ENCODE measurements at regions not wholly inside any gene's neighbourhood (a gene's known extent, or its start where the extent isn't known, plus 50 kb on each side); places are given as distances from the start of the nearest gene placed in this dataset.
A peak's percentile ranks its signal among the peaks of the same experiment; 100 is the strongest.

GRCh38 chr3:152976239-152976638 lies 141.3 kb downstream of the P2RY1 start:
- no peaks in the 10 kb centered on the region for H3K27me3 Mint-ChIP-seq (ENCODE audit: insufficient read depth, low read depth, poor library complexity)
- Histone ChIP-seq H3K4me3 (no peak overlapping the region), H3K27ac (ENCODE audit: low read depth) (no peak overlapping the region), H3K4me2 (no peak overlapping the region), H3K9me2 (ENCODE audit: insufficient read depth) (0 out of 2 replicates have a peak, but pooled peaks cover 2% of the 10 kb centered on the region), H3K27me3 (ENCODE audit: insufficient read depth) (no peaks in the 10 kb centered on the region), H3K4me1 (ENCODE audit: insufficient read depth) (no peaks in the 10 kb centered on the region), H4K20me1 (replicated peaks; ENCODE audit: insufficient read depth) (no peaks in the 10 kb centered on the region), H3K79me2 (replicated peaks; ENCODE audit: insufficient read depth) (no peaks in the 10 kb centered on the region), H3K36me3 (ENCODE audit: insufficient read depth) (no peaks in the 10 kb centered on the region; the same call in 1 of the 2 replicates), H2AFZ (peak overlapping the region; percentile 56; the same call in 1 of the 2 replicates), H3F3A (replicated peaks; ENCODE audit: low read depth) (no peaks in the 10 kb centered on the region)
- ATAC-seq (no peak), DNase-seq (ENCODE audit: low spot score) (no peak)
- no peaks in the 10 kb centered on the region for H3K4me1 Mint-ChIP-seq
- peaks cover 5% of the 10 kb centered on the region; the same call in 2 of the 3 replicates for H3K36me3 Mint-ChIP-seq (ENCODE audit: low read depth)
- H3K27ac Mint-ChIP-seq, result no peak overlapping the region
- H3K9me3 Mint-ChIP-seq, result peaks cover 19% of the 10 kb centered on the region
- H3K4me3 Mint-ChIP-seq, result no peak overlapping the region
- TF ChIP-seq ZNF114 (CRISPR knock-in tag; IDR thresholded peaks at IDR 0.05) (no peak), ZNF462 (CRISPR knock-in tag; IDR thresholded peaks at IDR 0.05) (no peak), JUNB (IDR thresholded peaks at IDR 0.05; ENCODE audit: unreplicated experiment) (no peak), ETS1 (IDR thresholded peaks at IDR 0.05) (no peak), EZH2 (IDR thresholded peaks at IDR 0.05; ENCODE audit: low read depth, unreplicated experiment) (no peak), STAT1 (IDR thresholded peaks at IDR 0.05; ENCODE audit: unreplicated experiment) (no peak), CREB1 (CRISPR knock-in tag; IDR thresholded peaks at IDR 0.05; ENCODE audit: low read depth) (no peak), REST (IDR thresholded peaks at IDR 0.05; ENCODE audit: unreplicated experiment) (no peak), EZH2phosphoT487 (IDR thresholded peaks at IDR 0.05; ENCODE audit: unreplicated experiment) (no peak)

Data from GM23338 (cell line).